HG02885 (cell line): ENCODE measurements at regions not wholly inside any gene's neighbourhood (a gene's known extent, or its start where the extent isn't known, plus 50 kb on each side); places are given as distances from the start of the nearest gene placed in this dataset.

Experiments
- ATAC-seq: cut with Tn5 transposase; IDR thresholded peaks from one replicate; pipeline ENCODE4 v1.9.1; 2021; ENCODE audit warnings: mild to moderate bottlenecking; ENCODE audit not compliant: unreplicated experiment, poor library complexity

DNA sequence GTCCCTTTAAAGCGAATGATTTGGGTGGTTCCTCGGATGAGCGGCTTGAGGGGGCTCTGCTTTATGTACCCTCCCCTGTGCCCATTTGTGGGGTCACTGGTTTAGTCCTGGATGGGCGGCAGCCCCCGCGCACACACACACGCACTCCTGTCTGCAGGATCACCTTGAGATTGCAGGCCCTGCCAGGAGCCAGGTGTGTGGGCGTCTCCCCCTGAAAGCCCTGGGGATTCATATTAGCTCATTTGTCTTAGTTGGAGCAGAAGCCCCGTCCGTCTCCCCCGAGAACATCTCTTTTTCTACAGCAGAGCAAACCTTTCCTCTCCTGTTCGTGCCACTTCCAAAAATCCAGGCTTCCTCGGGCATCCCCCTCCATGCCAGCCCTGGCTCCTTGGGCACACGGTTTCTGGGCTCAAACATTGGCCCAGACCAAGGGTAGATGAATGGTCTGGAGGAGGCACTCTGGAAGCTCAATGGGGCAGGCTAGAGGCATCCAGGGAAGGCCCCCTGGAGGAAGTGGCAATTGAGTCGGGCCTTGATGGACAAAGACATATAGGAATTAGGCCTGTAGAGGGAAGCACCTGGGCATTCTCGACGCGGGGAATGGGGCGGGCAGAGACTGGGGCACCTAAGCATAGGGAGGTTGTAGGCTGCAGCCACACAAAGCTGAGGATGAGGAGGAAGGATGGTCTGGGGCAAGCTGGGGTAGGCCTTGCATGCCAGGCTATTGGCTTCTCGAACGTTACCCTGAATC, 218.5 kb upstream of the GSE1 start:
- no peak for ATAC-seq

DNA sequence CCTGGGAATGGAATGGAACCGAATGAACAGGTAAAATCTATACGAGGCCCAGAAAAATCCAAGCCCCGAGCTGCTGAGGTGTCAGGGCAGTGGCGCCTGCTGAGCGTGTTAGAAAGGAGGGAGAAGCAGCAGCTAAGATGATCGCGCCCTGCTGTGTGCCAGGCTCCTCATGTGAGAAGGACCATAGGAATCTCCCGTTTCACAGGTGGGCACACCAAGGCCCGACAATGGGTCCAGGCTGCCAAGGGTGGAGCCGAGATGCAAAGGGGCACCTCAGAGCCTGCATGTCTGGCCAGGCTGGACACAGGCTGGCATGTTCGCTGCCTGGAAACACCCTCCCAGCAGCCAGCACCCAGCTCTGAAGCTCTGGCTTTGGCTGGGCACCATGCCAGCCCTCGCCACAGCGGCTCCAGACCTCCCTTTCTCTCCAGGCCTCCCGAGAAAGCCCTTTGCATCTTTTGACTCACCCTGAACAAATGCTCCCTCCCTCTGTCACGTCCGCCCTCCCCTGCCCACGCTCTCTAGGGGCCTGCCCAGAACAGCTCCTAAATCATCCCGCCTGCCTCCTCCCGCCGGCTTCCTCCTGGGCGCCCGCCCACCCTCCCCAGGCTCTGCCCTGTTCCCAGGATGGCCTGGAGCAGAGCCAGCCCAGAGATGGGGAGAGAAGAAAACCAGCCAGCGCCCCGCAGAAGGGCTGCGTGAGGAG, 217.8 kb upstream of the GSE1 start:
- ATAC-seq, result no peak

DNA sequence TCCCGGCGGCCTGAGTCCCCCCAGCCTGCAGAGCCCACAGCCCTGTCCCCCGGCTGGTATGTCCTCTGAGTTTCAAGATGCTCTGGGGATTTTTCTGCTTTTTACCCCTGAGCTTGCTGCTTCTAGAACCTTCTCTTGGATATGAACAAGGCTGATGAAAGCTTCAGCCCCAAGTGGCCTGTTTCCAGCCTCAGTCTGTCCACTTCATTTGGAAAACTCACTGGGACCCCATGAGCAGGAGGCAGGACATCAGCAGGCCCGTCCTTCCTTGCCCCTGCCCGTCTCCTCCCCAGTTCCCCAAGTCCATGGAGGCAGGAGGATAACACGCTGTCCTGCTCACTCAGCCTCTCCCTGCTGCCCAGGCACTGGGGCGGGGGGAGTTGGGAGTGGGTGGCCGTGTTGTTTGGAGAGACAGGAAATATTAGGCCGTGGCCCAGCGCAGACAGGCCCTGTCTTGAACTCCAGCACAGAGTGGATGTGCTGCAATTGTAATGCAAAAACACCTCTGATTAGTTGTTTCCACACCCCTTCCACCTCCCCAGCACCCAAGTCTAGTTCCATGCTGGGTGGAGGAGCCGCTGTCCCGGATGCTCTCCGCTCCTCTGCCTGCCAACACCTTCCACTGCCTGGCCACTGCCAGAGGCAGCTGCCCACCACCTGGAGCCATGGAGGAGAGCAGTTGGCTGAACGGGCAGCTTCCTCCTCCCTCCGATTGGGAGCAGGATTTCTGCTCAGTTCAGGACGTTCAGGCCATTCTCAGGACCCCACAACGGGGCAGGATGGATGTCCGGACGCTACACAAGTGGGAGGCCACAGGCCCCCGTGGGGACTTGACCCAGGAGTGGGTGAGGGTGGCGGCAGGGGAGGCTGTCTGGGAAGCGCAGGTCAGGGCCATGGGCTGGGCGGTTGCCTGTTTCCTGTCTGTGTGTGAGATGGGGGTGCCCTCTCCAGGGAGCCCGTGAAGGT, 216.9 kb upstream of the GSE1 start:
- no peak for ATAC-seq

DNA sequence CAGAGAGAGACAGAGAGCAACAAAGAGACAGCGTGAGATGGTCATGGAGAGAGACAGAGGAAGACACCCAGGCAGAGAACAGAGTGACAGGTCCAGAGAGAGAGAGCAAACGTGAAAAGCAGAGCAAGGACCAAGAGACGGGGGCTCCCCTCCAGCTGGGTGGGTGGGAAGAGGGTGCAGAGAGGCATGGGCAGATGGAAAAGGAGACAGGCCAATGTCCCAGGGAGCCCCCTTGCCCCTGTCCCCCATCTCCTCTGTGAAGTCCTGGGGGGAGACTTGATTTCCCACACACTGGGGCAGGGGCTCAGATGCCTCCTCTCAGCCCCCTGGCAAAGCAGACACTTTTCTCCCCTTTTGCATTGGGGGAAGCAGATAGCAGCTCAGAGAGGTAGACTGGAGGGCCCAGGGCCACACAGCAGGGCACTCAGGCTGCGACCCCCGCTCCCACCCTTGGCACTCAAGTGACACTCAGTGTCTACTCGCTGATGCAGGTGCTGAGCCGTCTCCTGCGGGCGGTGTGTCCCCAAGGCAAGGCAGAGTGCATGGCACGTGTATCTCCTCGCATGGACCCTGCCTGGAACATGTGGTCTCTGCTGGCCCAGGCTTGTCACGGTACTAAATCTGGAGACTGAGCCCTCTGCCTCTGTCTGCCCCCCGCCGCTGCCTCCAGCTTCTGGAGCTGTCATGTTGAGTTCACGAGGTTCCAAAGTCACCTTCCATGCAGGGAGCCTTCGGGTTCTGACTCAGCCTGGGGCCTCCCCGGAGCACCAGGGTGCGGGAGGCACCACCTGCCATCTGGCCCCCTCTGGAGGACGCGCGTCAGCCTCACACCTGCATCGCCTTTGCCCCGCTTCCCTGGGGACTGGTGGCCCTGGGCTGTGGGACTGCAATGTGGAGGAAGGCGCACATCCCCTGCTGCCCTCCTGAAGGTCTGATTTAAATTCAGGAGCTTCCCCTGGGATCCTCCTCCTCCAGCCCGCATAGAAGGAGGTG, 215.9 kb upstream of the GSE1 start:
- ATAC-seq, result peak; percentile 43

DNA sequence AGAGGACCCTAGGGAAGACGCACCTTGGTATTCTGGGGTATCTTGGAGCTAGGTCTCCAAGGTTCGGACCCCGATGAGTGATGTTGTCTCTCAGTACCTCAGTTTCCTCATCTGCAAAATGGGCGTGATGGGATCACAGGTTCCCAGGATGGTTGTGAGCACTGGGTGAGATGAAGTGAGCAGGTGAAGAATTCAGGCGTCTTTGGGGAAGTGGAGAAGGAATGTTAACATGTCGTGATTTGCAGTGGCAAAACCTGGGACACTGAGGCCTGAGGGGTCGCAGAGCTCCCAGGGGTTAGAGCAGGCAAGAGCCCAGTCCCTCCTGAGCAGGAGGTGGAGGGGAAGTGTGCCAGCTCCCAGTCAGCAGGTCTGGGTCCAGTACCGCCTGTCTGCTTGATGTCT, 215.1 kb upstream of the GSE1 start:
- ATAC-seq, result no peak

DNA sequence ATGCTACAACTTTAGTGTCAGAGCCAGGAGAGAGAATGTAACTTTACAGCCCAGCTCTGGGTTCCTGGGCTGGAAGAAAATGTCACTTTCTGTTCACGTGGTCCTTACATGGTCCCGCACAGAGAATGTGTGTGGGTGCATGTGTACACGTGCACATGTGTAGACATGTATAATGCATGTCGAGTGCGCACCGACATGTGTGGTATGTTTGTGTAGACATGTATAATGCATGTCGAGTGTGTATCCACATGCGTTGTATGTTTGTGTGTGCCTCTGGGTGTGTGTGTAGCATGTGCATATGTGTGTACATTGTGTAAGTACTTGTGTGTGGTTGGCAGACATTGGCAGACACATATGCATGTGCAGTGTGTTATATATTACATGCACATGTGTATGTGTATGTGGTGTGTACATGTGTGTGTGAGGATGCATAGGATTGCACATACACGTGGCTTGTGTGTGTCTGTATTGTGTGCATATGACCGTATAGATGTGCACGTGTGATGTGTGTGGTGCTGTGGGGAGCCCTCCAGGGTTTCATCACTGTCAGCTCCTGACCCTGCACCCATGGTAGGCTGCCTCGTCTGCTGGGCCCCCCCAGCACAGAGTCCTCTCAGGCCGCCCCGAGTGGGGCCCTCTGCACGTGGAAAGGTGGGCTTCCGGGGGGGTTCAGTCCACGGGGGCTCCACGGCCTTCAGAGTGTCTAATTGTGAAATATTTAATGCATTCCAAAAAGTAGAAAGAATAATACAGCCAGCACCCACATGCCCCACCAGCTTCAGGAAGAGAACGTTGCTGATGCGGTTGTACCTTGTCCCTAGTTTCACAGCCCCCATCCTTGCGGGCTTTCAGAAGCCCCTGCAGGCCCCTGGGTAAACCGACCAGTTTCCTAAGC, 214.2 kb upstream of the GSE1 start:
- no peak for ATAC-seq

DNA sequence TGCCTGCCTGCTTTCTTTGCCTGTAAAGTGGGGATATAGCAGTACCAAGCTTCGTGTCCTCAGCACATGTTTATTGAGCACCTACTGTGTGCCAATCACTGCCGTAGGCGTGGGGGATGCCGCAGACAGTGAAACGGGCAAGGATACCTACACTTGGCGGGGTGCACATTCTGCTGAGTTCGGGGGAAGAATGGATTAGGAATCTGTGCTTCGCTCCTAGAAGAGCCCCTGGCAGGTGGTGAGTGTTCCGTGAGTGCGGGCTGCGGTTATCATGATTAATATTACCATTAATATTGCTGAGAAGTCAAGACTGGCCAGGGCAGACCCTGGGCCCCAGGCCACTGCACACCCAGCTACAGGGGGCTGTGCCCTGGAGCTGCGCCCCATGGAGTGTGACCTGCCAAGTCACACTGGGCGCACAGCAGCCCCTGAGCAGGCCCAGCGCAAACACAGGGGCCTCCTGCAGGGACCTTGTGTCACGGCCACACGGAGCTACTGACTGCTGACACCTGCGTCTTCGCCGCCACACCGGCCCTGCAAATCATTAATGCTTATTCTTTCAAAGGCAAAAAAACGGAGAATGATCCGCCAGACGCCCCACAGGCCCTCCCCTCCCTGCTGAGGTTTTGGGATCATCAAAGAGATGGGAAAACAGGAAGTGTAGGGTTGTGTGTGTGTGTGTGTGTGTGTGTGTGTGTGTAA, 213.4 kb upstream of the GSE1 start:
- no peak for ATAC-seq

DNA sequence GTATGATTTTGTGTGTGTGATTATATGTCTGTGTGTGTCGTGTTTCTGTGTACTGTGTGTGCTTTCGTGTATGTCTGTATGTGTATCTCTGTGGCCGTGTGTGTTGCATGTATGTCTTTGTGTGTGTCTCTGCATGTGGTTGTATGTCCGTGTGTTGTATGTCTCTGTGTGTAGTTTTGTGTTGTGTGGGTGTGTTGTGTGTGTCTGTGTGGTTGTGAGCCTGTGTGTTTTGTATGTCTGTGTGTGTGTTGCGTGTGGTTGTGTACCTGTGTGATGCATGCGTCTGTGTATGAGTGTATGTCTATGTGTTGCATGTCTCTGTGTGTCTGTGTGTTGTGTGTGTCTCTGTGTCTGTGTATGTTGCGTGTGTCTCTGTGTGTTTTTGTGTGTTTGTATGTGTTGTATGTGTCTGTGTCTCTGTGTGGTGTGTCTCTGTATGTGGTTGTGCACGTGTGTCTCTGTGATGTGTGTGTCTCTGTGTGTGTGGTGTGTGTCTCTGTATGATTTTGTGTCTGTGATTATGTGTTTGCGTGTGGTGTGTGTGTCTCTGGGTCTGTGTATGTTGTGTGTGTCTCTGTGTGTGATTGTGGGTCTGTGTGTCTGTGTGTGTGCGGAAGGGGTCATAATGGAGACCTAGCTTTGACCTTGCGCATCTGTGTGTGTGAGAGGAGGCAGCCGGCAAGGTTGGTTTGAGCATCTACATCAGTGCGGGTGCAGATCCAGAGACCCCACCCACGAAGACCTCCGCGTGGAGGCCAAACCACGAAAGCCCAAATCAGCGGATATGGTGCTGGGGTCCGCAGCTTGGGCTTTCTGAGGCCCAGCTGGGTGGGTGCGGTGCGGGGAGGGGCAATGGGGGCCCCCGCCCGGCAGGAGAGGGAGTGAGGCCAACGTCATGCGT, 212.6 kb upstream of the GSE1 start:
- no peak for ATAC-seq

DNA sequence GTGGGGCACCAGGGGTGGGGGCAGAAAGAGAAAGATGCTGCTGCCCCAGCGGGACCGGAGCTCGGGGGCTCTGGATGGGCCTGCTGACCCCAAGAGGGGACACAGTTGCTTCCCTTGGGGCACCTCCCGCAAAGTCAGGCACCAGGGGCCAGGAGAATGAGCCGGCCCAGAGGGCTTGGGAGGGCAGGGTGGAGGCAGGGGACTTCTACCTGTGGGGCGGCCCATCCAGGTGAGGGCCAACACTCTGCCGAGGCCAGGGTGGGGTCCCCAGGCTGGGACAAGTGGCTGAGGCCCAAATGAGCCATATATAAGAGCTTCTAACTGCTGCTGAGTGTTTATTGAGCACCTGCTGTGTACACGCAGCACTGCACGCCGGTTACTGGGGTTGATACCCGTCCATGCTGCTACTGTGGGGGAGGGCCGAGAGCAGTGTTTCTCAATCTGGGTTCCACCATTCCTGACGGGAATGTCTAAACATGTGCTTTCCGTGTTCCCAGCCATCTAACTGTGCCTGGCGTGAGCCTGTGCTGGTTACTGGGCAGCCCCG, 211.7 kb upstream of the GSE1 start:
- no peak for ATAC-seq

DNA sequence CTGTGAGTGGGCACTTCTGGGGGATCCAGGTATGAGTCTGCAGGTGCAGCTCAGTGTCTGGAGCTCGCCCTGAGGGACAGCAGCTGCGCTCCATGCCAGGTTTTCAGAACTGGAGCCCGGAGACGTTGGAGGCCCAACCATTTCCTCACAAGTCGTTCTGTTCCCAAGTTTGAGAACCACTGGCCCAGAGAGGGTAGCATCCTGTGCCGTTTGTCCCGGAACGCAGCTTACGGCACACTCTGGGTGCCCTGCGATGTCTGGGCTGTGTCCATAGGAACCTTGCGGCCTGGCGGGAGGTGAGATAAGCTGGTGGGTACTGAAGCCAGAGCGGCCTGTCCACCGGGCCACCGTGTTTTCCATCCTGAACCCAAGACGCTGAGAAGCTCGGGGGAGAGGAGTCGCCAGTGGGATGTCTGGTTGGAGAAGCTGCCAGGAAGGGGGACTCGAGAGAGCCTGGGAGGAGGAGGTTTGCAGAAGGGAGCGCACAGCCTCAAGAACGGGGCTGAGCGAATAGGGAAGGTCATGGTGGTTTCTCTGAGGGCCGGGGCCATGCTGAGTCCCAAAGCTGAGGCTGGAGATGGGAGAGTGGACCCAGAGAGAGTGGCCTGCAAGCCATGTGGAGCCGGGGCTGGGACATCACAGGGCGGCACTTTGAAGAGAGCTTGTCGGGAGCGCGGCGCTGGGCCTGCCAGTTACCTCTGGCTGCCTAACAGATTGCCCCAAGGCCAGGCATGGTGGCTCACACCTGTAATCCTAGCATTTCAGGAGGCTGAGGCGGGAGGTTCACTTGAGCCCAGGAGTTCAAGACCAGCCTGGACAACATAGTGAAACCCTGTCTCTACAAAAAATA, 211.0 kb upstream of the GSE1 start:
- no peak for ATAC-seq

DNA sequence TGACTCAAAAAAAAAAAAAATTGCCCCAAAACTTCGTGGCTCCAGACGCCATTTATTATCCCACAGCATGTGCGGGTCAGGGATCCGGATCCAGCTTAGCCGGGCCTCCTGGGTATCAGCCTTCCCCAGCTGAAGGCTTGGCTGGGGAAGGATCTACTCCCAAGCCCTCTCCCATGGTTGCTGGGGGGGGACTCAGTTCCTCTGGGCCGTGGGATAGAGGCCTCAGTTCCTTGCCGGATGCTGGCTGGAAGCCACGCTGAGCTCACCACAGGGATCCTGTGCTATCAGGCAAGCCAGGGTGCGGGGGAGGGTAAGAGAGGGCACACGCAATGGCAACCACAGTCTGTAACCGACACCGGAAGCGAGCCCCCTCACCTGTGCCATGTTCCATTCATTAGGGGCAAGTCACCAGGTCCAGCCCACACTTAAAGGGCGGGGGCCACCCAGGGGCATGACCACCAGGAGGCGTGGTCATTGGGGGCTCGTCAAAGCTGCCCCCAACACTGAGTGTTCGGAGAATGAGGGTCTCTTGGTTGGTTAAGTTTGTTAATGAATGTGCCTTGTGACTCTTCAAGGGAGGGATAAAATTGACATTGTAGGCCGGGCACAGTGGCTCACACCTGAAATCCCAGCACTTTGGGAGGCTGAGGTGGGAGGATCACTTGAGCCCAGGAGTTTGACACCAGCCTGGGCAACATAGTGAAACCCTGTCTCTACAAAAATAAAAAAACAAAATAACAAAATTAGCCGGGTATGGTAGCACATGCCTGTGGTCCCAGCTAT, 210.0 kb upstream of the GSE1 start:
- ATAC-seq, result no peak

DNA sequence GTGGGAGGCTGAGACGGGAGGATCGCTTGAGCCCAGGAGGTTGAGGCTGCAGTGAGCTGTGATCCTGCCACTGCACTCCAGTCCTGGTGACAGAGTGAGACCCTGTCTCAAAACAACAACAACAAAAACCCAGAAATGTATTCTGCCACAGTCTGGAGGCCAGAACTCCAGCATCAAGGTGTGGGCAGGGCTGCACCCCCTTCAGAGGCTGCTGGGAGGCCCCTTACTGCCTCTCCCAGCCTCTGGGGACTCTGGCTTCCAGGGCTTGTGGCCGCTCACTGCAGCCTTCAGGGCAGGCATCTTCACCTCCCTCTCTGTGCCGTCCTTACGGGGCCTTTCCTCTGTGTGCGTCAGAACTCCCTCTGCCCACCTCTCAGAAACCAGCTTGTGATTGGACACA, 209.4 kb upstream of the GSE1 start:
- no peak for ATAC-seq

DNA sequence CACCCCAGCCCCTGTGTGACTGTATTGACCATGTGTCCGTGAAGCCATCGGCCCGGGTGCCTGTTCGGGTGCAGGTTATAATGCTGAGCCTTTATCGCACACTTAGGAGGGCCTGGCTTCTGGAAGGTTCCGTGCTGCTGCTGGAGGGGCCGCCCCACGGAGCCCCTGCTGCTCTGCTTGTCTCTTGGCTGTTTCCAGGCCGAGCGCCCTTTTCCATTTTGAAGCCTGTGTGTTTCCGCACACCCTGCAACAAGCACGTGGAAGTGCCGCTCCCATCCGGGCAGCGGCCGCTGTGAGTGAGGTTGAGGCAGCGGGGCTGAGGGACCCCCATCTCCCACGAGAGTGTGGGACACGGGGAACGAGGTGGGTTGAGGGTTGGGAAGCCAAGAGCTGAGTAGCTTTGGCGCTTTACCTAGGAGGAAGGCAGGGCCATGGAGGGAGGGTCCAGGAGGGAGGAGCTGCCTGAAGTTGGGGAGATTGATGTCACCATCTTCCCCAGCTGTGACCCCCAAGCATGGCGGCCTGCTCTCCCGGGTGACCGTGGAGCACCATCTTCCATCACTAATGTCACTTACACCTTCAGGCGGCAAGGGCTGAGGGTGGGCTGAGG, 200.1 kb upstream of the GSE1 start:
- ATAC-seq, result no peak

DNA sequence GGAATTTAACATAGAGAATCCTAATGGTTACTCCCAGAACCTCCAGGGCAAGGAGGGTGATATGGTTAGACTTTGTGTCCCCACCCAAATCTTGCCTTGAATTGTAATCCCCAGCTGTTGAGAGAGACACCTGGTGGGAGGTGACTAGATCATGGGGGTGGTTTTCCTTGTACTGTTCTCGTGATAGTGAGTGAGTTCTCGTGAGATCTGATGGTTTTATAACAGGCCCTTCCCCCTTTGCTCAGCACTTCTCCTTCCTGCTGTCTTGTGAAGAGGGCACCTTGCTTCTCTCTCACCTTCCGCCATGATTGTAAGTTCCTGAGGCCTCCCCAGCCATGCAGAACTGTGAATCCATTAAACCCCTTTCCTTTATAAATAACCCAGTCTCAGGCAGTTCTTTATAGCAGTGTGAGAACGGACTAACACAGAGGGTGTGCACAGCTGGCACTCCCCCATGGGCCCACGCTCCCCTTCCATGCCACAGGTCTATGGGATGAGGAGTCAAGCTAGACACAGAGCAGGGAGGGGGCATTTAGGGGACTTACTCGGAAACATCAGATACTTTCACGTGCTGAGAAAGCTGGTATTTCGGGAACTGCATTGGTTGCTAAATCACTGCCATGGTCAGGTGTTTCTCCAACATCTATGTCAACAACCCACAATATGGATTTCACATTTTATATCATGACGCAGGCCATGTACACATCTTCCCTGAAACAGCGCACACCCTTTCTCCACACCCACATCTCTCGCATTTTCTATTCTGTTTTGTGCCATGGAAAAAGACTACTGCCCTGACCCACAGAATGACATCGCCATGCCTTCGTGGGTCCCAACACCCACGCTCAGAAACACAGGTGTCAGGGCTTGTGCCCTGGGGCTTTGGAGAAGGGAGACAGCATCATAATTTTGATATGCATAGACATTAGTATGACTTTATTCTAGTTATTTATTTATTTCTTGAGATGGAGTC, 199.1 kb upstream of the GSE1 start:
- ATAC-seq, result no peak
